HG02981 (cell line): ENCODE measurements at regions not wholly inside any gene's neighbourhood (a gene's known extent, or its start where the extent isn't known, plus 50 kb on each side); places are given as distances from the start of the nearest gene placed in this dataset.
"Not testable (repeated sequence)": the region's sequence is repeated elsewhere in the genome, so short reads cannot be mapped to it uniquely, and the experiment has no call there.

Source experiments
- ATAC-seq: cut with Tn5 transposase; IDR thresholded peaks from one replicate; pipeline ENCODE4 v1.9.1; 2021; ENCODE audit warnings: mild to moderate bottlenecking, moderate library complexity; ENCODE audit not compliant: unreplicated experiment

DNA sequence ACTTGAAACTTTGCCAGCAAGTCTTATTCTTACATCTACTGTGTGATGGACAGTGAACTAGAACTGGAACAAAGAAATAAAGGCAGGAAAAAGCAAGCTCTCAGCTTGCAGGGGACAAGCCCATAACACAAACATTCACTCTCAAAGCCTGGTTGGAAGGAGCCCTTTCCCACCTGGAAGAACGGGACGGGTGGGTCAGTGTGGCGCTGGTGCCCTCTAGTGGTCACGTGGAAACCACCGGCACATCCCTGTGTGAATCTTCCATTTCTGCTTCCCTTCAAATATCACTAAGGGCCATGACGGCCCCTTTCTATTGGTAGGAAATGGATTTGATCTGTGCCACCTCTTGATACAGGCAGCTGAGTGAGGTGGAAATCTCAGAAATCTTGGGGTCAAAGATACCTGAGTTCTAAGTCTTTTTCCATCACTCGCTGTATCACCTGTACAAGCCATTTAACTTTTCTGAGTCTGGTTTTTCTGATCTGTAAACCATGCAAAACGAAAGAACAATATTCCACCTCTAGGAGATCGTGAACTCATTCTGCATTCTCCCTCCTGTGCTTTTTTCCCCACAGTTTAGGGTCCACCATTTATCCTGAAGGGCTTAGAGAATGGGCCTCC is 211.6 kb downstream of the MSX2 start:
- no peak for ATAC-seq

DNA sequence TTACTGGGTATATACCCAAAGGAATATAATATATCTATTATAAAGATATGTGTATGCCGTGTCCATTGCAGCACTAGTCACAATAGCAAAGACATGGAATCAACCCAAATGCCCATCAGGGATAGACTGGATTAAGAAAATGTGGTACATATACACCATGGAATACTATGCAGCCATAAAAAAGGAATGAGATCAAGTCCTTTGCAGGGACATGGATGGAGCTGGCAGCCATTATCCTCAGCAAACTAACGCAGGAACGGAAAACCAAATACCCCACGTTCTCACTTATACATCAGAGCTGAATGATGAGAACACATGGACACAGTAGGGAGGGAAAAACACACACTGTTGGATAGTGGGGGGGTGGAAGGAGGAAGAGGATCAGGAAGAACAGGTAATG is 206.7 kb downstream of the MSX2 start:
- not testable (repeated sequence) for ATAC-seq

GRCh38 chr5:174925586-174925985 is 201.2 kb downstream of the MSX2 start:
- no peak for ATAC-seq

GRCh38 chr5:174922955-174923354 is 198.6 kb downstream of the MSX2 start:
- no peak for ATAC-seq

DNA sequence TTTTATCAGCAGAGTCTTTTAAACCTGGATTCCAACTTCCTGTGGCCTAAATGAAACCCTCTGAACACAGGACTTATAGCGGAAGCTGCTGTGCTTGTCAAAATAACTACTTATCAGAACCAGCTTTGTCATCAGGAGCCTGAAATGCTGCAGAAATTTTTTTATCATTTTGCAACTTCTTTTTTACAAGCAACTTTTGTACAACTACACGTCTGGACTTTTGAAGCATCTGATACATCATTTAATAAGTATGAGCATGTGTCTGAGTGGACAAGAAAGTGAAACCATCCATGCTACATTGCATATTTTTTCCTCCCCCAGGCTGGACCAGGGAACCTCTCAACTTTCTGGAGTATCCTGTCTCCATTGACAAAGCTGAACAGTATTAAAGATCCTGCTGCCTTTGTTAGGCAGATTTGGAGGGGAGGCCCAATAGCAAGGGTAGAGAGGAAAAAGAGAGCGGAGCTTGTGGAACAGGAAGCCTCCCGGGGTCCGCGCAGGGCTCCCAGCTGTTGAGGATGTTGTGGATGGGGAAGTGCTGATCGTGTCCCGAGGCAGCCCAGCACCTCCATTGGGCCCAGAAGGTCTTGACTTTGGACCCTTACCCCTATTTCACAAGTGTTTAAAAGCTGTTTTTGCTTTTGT is 196.6 kb downstream of the MSX2 start:
- ATAC-seq, result no peak

DNA sequence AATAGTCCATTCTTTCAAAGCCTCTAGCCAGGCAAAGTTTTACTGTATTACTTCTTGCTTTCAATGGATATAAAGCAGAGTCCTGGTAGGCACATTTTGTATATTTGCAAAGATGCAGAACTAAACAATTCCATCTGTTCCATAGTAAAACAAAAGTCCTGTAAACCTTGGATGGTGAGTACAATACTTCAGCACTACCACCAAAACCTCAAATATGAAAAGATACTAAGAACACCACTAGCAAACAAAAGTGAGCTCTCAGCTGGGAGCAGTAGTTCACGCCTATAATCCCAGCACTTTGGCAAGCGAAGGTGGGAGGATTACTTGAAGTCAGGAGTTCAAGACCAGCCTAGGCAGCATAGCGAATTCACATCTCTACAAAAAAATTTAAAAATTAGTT is 195.0 kb downstream of the MSX2 start:
- ATAC-seq, result no peak

GRCh38 chr5:174918655-174919054 is 194.3 kb downstream of the MSX2 start:
- no peak for ATAC-seq

GRCh38 chr5:174917976-174918554 is 193.7 kb downstream of the MSX2 start:
- no peak for ATAC-seq

DNA sequence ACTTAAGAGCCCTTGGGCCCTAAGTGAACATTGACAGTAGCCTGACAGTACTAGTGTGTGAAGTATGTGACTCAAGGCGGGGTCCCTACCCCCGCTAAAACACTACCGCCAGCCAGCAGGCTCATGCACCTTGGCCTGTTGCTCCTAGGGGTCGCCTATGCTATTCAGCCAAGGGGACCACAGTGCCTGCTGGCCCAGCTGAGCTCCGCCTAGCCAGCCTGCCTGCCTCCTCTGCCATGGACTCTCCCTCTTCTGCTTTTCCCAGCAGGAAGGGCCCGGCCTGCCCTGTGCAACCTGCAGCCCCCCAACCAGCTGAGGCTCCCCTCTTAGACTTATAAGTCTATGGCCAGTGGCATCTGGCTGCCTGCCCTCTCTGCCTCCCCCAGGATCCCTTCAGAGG is 193.1 kb downstream of the MSX2 start:
- not testable (repeated sequence) for ATAC-seq

GRCh38 chr5:174916924-174917323 is 192.5 kb downstream of the MSX2 start:
- not testable (repeated sequence) for ATAC-seq

- no peak for ATAC-seq
Observed at GRCh38 chr5:174916227-174916626, 191.8 kb downstream of the MSX2 start.

DNA sequence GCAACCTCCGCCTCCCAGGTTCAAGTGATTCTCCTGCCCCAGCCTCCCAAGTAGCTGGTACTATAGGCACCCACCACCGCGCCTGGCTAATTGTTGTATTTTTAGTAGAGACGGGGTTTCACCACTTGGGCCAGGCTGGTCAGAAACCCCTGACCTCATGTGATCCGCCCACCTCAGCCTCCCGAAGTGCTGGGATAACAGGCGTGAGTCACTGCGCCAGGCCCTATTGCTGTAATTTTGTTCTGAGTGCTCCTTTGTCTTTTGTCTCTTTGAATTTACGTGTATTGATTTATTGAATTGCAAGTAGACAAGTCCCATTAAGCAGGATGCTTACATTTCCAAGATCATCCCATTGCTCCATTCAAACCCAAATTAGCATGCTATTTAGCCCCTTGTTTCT is 186.7 kb downstream of the MSX2 start:
- no peak for ATAC-seq

DNA sequence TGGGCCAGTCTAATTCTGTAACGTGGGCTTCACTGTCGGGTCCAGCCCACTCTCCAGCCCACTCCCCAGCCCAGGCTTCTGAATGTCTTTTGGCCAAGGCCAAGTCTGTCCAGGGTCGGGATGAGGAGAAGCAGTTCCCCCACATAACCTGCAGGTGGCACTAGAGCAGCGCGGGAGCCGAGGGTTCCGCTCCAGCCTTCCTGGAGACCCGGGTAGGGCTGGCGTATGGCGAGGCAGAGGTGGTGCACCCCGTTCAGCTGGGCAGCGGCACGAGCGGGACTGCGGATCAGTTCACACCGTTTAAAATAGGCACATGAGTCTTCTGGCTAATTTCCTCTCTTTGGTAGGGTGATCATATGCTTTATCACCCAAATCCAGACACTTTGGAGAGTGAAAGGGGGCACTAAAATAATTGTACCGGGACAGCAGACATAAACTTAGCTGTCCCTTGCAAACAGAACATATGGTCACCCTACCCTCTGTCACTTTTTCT is 185.9 kb downstream of the MSX2 start:
- peak; percentile 98 for ATAC-seq

GRCh38 chr5:174903172-174903732 is 178.9 kb downstream of the MSX2 start:
- ATAC-seq, result no peak

DNA sequence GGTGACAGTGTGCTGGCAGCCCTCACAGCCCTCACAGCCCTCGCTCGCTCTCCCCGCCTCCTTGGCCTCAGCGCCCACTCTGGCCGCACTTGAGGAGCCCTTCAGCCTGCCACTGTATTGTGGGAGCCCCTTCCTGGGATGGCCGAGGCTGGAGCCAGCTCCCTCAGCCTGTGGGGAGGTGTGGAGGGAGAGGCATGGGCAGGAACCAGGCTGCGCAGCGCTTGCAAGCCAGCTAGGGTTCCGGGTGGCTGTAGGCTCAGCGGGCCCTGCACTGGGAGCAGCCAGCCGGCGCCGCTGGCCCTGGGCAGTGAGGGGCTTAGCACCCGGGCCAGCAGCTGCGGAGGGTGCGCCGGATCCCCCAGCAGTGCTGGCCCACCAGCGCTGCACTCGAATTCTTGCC is 177.0 kb downstream of the MSX2 start:
- ATAC-seq, result no peak

GRCh38 chr5:174900240-174900865 is 176.0 kb downstream of the MSX2 start:
- ATAC-seq, result no peak

- ATAC-seq, result no peak
Observed at GRCh38 chr5:174897281-174897950, 173.0 kb downstream of the MSX2 start.

- ATAC-seq, result no peak
Observed at GRCh38 chr5:174895360-174895759, 171.0 kb downstream of the MSX2 start.

- no peak for ATAC-seq
Observed at GRCh38 chr5:174892742-174893141, 168.4 kb downstream of the MSX2 start.

- not testable (repeated sequence) for ATAC-seq
Observed at GRCh38 chr5:174880412-174881200, 156.2 kb downstream of the MSX2 start.
